WTC11 (cell line): ENCODE measurements at regions not wholly inside any gene's neighbourhood (a gene's known extent, or its start where the extent isn't known, plus 50 kb on each side); places are given as distances from the start of the nearest gene placed in this dataset.

ENCODE experiments used
- ATAC-seq: fragments of 200-7000 bp; cut with Tn5 transposase; 2 replicates; pipeline ENCODE4 v1.10.0; 2021; ENCODE audit warnings: mild to moderate bottlenecking, moderate library complexity
- CTCF ChIA-PET: fragments of 300-600 bp; sonication (Branson Sonifier 250); formaldehyde crosslinking; loops from one replicate; lab custom pipeline; 2021; ENCODE audit warnings: antibody characterized with exemption; lab: Charles Lee
- POLR2A ChIA-PET: fragments of 350-600 bp; sonication (Branson Sonifier 250); formaldehyde crosslinking; loops from one replicate; lab custom pipeline; 2021; ENCODE audit warnings: antibody characterized with exemption; lab: Charles Lee
- DNase-seq: peaks from one replicate; pipeline ENCODE4 v3.0.0; 2021; ENCODE audit warnings: low spot score
- H3K27ac Mint-ChIP-seq: 2 replicates; pipeline ENCODE4 v1.8.0; 2021; ENCODE audit warnings: mixed read lengths
- H3K27me3 Mint-ChIP-seq: 2 replicates; pipeline ENCODE4 v1.8.0; 2021; ENCODE audit warnings: low read depth, mild to moderate bottlenecking, moderate library complexity, mixed read lengths
- H3K36me3 Mint-ChIP-seq: 2 replicates; pipeline ENCODE4 v1.8.0; 2021; ENCODE audit warnings: mixed read lengths
- H3K4me1 Mint-ChIP-seq: 2 replicates; pipeline ENCODE4 v1.8.0; 2022; ENCODE audit warnings: mixed read lengths
- H3K4me3 Mint-ChIP-seq: 2 replicates; pipeline ENCODE4 v1.8.0; 2021; ENCODE audit warnings: mild to moderate bottlenecking, moderate library complexity, mixed read lengths
- H3K9me3 Mint-ChIP-seq: 2 replicates; pipeline ENCODE4 v1.8.0; 2021; ENCODE audit warnings: mixed read lengths
- CBFB ChIP-seq: sonication (generic); formaldehyde crosslinking; IDR thresholded peaks from 2 replicates; pipeline ENCODE4 v1.8.1; 2022; ENCODE audit warnings: mild to moderate bottlenecking, low read depth, missing genetic modification reagents
- EMX1 ChIP-seq: fragments of 250-450 bp; sonication (Bioruptor Pico); IDR thresholded peaks from 2 replicates; pipeline ENCODE4 v1.8.0; 2021; ENCODE audit warnings: mild to moderate bottlenecking
- ETV6 ChIP-seq: sonication (generic); formaldehyde crosslinking; IDR thresholded peaks from 2 replicates; pipeline ENCODE4 v1.8.1; 2022; ENCODE audit warnings: mild to moderate bottlenecking, missing genetic modification reagents
- FOXK1 ChIP-seq: sonication (generic); formaldehyde crosslinking; IDR thresholded peaks from 2 replicates; pipeline ENCODE4 v1.8.0; 2022; ENCODE audit warnings: mild to moderate bottlenecking, moderate library complexity, missing genetic modification reagents
- HMGA2 ChIP-seq: fragments of 250-450 bp; sonication (Bioruptor Pico); IDR thresholded peaks from 2 replicates; pipeline ENCODE4 v1.4.0; 2021; ENCODE audit warnings: mild to moderate bottlenecking, moderate library complexity
- JAZF1 ChIP-seq: fragments of 250-450 bp; sonication (Bioruptor Pico); IDR thresholded peaks from 2 replicates; pipeline ENCODE4 v1.9.0; 2021; ENCODE audit warnings: moderate library complexity, mild to moderate bottlenecking, inconsistent platforms
- JUN ChIP-seq: sonication (generic); formaldehyde crosslinking; IDR thresholded peaks from 2 replicates; pipeline ENCODE4 v1.8.0; 2023; ENCODE audit warnings: mild to moderate bottlenecking, missing genetic modification reagents
- NR3C1 ChIP-seq: sonication (generic); formaldehyde crosslinking; conservative IDR thresholded peaks from 2 replicates; pipeline ENCODE4 v1.8.1; 2023; ENCODE audit warnings: low read depth, mild to moderate bottlenecking, missing genetic modification reagents
- RELA ChIP-seq: sonication (generic); formaldehyde crosslinking; IDR thresholded peaks from 2 replicates; pipeline ENCODE4 v1.8.1; 2022; ENCODE audit warnings: missing genetic modification reagents, mild to moderate bottlenecking, borderline replicate concordance
- RORB ChIP-seq: fragments of 250-450 bp; sonication (Bioruptor Pico); IDR thresholded peaks from 2 replicates; pipeline ENCODE4 v1.9.0; 2021; ENCODE audit warnings: mild to moderate bottlenecking
- SP1 ChIP-seq: sonication (generic); formaldehyde crosslinking; conservative IDR thresholded peaks from 2 replicates; pipeline ENCODE4 v1.8.1; 2022; ENCODE audit warnings: missing genetic modification reagents
- TCF7 ChIP-seq: sonication (generic); formaldehyde crosslinking; IDR thresholded peaks from 2 replicates; pipeline ENCODE4 v1.8.0; 2022; ENCODE audit warnings: mild to moderate bottlenecking, low read depth, missing genetic modification reagents, moderate library complexity
- ZBTB21 ChIP-seq: sonication (generic); formaldehyde crosslinking; IDR thresholded peaks from 2 replicates; pipeline ENCODE4 v1.8.1; 2023; ENCODE audit warnings: mild to moderate bottlenecking, missing genetic modification reagents, borderline replicate concordance
- ZNF138 ChIP-seq: sonication (generic); formaldehyde crosslinking; conservative IDR thresholded peaks from 2 replicates; pipeline ENCODE4 v1.8.1; 2022; ENCODE audit warnings: mild to moderate bottlenecking, moderate library complexity, missing genetic modification reagents
- ZNF396 ChIP-seq: fragments of 250-450 bp; sonication (Bioruptor Pico); IDR thresholded peaks from 2 replicates; pipeline ENCODE4 v1.8.0; 2021; ENCODE audit warnings: mild to moderate bottlenecking, moderate library complexity, borderline replicate concordance
- TF ChIP-seq, protein P1 (sequence below): fragments of 250-450 bp; sonication (Bioruptor Pico); IDR thresholded peaks from 2 replicates; pipeline ENCODE4 v1.9.0; 2021; ENCODE audit warnings: mild to moderate bottlenecking
- TF ChIP-seq, protein P2 (sequence below): fragments of 250-450 bp; sonication (Bioruptor Pico); IDR thresholded peaks from 2 replicates; pipeline ENCODE4 v1.9.0; 2021; ENCODE audit warnings: mild to moderate bottlenecking
- TF ChIP-seq, protein P3 (sequence below): sonication (generic); formaldehyde crosslinking; IDR thresholded peaks from 2 replicates; pipeline ENCODE4 v1.8.1; 2022; ENCODE audit warnings: low read depth, mild to moderate bottlenecking, moderate library complexity, missing genetic modification reagents, borderline replicate concordance
- TF ChIP-seq, protein P4 (sequence below): sonication (generic); formaldehyde crosslinking; IDR thresholded peaks from 2 replicates; pipeline ENCODE4 v1.8.1; 2023; ENCODE audit warnings: mild to moderate bottlenecking, moderate library complexity, missing genetic modification reagents
- TF ChIP-seq, protein P5 (sequence below): sonication (generic); formaldehyde crosslinking; IDR thresholded peaks from 2 replicates; pipeline ENCODE4 v1.8.0; 2022; ENCODE audit warnings: mild to moderate bottlenecking, missing genetic modification reagents
- TF ChIP-seq, protein P6 (sequence below): sonication (generic); formaldehyde crosslinking; IDR thresholded peaks from 2 replicates; pipeline ENCODE4 v1.8.0; 2022; ENCODE audit warnings: mild to moderate bottlenecking, missing genetic modification reagents
- TF ChIP-seq, protein P7 (sequence below): fragments of 200-600 bp; IDR thresholded peaks from 2 replicates; pipeline ENCODE4 v1.8.0; 2022; ENCODE audit warnings: antibody characterized with exemption

DNA sequence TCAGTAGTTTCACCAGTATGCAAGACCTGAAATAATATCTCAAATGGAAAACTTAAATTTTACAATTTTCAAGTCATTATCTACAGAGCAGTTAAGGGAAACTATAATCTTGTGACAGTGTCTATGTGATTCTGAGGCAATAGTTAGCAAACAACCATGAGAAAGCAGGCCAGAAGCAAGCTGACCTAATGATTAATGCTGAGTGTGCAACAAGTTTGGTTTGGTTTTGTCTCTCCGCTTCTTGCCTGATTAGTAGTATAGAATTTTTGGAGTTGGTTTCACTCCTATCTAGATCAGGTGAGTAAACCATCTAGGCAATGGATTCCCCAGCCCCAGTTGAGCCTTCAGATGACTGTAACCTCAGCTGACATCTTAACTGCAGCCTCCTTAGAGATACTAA, 212.9 kb upstream of the NAV3 start (continued):
- no peak for TF ChIP-seq RORB (CRISPR knock-in tag)

DNA sequence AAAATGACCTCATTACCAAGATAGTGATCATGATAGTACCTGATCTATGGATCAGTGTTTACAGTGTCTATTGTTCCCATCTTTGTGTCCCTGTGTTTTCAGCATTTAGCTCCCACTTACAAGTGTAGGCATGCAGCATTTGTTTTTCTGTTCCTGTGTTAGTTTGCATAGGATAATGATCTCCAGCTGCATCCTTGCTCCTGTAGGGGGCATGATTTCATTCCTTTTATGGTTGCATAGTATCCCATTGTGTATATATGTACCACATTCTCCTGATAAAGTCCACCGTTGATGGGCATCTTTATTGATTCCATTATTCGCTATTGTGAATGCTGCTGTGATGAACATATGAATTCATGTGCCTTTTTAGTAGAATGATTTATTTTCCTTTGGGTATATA, 215.4 kb upstream of the NAV3 start:
- POLR2A ChIA-PET, result no interaction called here
- DNase-seq, result peak; percentile 18
- peaks cover 14% of the 10 kb centered on the region for H3K9me3 Mint-ChIP-seq

DNA sequence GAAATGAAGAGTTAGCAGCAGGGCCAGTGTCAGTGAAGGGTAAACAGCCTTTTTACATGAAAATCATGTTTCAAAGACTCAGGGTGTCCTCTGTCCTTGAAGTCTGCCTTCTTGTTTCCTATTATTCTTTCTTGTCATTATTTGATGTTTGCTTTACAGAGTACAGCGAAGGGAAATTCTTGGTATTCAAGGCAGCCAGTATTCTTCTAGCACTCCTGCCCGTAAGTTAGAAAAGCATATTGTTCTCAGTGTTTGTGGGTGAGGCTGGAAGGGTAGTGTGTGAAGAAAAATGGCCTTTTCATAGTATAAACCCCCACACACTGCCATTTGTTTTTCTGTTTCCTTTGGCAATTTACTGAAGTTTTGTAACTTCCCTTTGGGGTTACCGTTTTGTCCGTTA, 217.3 kb upstream of the NAV3 start:
- no peak overlapping the region for H3K4me3 Mint-ChIP-seq
- H3K27ac Mint-ChIP-seq, result no peak overlapping the region; the same call in 1 of the 2 replicates
- H3K4me1 Mint-ChIP-seq, result peaks cover 19% of the 10 kb centered on the region
- H3K9me3 Mint-ChIP-seq, result peaks cover 14% of the 10 kb centered on the region
- no peaks in the 10 kb centered on the region for H3K27me3 Mint-ChIP-seq
- CTCF ChIA-PET, result no interaction called here
- peaks cover 11% of the 10 kb centered on the region for H3K36me3 Mint-ChIP-seq
- no peak for DNase-seq
- ATAC-seq, result peak; percentile 56
- POLR2A ChIA-PET, result no interaction called here
- TF ChIP-seq JUN (CRISPR knock-in tag) (no peak), ZNF396 (CRISPR knock-in tag) (no peak), SP1 (no peak), CBFB (no peak), TCF7 (CRISPR knock-in tag) (no peak), NR3C1 (CRISPR knock-in tag) (no peak), JAZF1 (CRISPR knock-in tag) (no peak), FOXK1 (CRISPR knock-in tag) (no peak), HMGA2 (CRISPR knock-in tag) (no peak), ZBTB21 (CRISPR knock-in tag) (no peak), RELA (CRISPR knock-in tag) (no peak), EMX1 (CRISPR knock-in tag) (no peak), ETV6 (no peak)
- TF ChIP-seq, protein P1, sequence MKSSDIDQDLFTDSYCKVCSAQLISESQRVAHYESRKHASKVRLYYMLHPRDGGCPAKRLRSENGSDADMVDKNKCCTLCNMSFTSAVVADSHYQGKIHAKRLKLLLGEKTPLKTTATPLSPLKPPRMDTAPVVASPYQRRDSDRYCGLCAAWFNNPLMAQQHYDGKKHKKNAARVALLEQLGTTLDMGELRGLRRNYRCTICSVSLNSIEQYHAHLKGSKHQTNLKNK (CRISPR knock-in tag), result no peak
- TF ChIP-seq, protein P2, sequence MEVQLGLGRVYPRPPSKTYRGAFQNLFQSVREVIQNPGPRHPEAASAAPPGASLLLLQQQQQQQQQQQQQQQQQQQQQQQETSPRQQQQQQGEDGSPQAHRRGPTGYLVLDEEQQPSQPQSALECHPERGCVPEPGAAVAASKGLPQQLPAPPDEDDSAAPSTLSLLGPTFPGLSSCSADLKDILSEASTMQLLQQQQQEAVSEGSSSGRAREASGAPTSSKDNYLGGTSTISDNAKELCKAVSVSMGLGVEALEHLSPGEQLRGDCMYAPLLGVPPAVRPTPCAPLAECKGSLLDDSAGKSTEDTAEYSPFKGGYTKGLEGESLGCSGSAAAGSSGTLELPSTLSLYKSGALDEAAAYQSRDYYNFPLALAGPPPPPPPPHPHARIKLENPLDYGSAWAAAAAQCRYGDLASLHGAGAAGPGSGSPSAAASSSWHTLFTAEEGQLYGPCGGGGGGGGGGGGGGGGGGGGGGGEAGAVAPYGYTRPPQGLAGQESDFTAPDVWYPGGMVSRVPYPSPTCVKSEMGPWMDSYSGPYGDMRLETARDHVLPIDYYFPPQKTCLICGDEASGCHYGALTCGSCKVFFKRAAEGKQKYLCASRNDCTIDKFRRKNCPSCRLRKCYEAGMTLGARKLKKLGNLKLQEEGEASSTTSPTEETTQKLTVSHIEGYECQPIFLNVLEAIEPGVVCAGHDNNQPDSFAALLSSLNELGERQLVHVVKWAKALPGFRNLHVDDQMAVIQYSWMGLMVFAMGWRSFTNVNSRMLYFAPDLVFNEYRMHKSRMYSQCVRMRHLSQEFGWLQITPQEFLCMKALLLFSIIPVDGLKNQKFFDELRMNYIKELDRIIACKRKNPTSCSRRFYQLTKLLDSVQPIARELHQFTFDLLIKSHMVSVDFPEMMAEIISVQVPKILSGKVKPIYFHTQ (CRISPR knock-in tag), result no peak
- TF ChIP-seq, protein P3, sequence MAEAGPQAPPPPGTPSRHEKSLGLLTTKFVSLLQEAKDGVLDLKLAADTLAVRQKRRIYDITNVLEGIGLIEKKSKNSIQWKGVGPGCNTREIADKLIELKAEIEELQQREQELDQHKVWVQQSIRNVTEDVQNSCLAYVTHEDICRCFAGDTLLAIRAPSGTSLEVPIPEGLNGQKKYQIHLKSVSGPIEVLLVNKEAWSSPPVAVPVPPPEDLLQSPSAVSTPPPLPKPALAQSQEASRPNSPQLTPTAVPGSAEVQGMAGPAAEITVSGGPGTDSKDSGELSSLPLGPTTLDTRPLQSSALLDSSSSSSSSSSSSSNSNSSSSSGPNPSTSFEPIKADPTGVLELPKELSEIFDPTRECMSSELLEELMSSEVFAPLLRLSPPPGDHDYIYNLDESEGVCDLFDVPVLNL (CRISPR knock-in tag), result no peak
- TF ChIP-seq, protein P4, sequence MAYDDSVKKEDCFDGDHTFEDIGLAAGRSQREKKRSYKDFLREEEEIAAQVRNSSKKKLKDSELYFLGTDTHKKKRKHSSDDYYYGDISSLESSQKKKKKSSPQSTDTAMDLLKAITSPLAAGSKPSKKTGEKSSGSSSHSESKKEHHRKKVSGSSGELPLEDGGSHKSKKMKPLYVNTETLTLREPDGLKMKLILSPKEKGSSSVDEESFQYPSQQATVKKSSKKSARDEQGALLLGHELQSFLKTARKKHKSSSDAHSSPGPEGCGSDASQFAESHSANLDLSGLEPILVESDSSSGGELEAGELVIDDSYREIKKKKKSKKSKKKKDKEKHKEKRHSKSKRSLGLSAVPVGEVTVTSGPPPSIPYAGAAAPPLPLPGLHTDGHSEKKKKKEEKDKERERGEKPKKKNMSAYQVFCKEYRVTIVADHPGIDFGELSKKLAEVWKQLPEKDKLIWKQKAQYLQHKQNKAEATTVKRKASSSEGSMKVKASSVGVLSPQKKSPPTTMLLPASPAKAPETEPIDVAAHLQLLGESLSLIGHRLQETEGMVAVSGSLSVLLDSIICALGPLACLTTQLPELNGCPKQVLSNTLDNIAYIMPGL (CRISPR knock-in tag), result no peak
- TF ChIP-seq, protein P5, sequence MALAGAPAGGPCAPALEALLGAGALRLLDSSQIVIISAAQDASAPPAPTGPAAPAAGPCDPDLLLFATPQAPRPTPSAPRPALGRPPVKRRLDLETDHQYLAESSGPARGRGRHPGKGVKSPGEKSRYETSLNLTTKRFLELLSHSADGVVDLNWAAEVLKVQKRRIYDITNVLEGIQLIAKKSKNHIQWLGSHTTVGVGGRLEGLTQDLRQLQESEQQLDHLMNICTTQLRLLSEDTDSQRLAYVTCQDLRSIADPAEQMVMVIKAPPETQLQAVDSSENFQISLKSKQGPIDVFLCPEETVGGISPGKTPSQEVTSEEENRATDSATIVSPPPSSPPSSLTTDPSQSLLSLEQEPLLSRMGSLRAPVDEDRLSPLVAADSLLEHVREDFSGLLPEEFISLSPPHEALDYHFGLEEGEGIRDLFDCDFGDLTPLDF (CRISPR knock-in tag), result no peak

More for the DNA sequence above, 215.4 kb upstream of the NAV3 start:
- peaks cover 19% of the 10 kb centered on the region for H3K4me1 Mint-ChIP-seq
- peaks cover 11% of the 10 kb centered on the region for H3K36me3 Mint-ChIP-seq
- no peaks in the 10 kb centered on the region for H3K27me3 Mint-ChIP-seq
- no peak overlapping the region for H3K27ac Mint-ChIP-seq
- peak; percentile 89 for ATAC-seq
- CTCF ChIA-PET, result interaction anchor here (0.6 to 2.2 kb wide), 15 partner anchors 9 to 463 kb away, joined by 3 to 21 read pairs (median 4); no protein-coding TSS in a partner anchor
- no peak overlapping the region for H3K4me3 Mint-ChIP-seq
- no peak for TF ChIP-seq ZNF138 (CRISPR knock-in tag)
- TF ChIP-seq, protein P6, sequence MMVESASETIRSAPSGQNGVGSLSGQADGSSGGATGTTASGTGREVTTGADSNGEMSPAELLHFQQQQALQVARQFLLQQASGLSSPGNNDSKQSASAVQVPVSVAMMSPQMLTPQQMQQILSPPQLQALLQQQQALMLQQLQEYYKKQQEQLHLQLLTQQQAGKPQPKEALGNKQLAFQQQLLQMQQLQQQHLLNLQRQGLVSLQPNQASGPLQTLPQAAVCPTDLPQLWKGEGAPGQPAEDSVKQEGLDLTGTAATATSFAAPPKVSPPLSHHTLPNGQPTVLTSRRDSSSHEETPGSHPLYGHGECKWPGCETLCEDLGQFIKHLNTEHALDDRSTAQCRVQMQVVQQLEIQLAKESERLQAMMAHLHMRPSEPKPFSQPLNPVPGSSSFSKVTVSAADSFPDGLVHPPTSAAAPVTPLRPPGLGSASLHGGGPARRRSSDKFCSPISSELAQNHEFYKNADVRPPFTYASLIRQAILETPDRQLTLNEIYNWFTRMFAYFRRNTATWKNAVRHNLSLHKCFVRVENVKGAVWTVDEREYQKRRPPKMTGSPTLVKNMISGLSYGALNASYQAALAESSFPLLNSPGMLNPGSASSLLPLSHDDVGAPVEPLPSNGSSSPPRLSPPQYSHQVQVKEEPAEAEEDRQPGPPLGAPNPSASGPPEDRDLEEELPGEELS (CRISPR knock-in tag), result no peak
- TF ChIP-seq, protein P7, sequence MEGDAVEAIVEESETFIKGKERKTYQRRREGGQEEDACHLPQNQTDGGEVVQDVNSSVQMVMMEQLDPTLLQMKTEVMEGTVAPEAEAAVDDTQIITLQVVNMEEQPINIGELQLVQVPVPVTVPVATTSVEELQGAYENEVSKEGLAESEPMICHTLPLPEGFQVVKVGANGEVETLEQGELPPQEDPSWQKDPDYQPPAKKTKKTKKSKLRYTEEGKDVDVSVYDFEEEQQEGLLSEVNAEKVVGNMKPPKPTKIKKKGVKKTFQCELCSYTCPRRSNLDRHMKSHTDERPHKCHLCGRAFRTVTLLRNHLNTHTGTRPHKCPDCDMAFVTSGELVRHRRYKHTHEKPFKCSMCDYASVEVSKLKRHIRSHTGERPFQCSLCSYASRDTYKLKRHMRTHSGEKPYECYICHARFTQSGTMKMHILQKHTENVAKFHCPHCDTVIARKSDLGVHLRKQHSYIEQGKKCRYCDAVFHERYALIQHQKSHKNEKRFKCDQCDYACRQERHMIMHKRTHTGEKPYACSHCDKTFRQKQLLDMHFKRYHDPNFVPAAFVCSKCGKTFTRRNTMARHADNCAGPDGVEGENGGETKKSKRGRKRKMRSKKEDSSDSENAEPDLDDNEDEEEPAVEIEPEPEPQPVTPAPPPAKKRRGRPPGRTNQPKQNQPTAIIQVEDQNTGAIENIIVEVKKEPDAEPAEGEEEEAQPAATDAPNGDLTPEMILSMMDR, result 0 out of 2 replicates have a peak, but pooled peaks have one; percentile 13
- TF ChIP-seq, all 79 proteins: peak for 1
